Upper lobe of left lung (tissue), 4 donors: ENCODE measurements at regions not wholly inside any gene's neighbourhood (a gene's known extent, or its start where the extent isn't known, plus 50 kb on each side); places are given as distances from the start of the nearest gene placed in this dataset.

Experiments used
- EP300 ChIP-seq, 4 donors: sonication (generic); formaldehyde crosslinking; IDR thresholded peaks; one replicate each; pipeline ENCODE4 v1.5.1; 2017; ENCODE audit warnings: antibody characterized with exemption in 4 of 4, control low read depth in 2 of 4
- POLR2A ChIP-seq, 4 donors: fragments of 450-650 bp; IDR thresholded peaks; one replicate each; pipeline ENCODE4 v1.5.1; 2016 to 2017; ENCODE audit warnings: antibody characterized with exemption in 4 of 4, mild to moderate bottlenecking in 2 of 4
- POLR2AphosphoS5 ChIP-seq, 2 donors: sonication (generic); formaldehyde crosslinking; IDR thresholded peaks; one replicate each; pipeline ENCODE4 v1.5.1; 2017; ENCODE audit warnings: antibody characterized with exemption in 2 of 2
- TF ChIP-seq, protein P1 (sequence below), 6 experiments: fragments of 450-650 bp in 4 of 6; fragments of 200-600 bp in 2 of 6; sonication (generic) in 2 of 6; IDR thresholded peaks; one replicate each; pipeline ENCODE4 v1.5.1; 2016 to 2019; ENCODE audit warnings: antibody characterized with exemption in 6 of 6

DNA sequence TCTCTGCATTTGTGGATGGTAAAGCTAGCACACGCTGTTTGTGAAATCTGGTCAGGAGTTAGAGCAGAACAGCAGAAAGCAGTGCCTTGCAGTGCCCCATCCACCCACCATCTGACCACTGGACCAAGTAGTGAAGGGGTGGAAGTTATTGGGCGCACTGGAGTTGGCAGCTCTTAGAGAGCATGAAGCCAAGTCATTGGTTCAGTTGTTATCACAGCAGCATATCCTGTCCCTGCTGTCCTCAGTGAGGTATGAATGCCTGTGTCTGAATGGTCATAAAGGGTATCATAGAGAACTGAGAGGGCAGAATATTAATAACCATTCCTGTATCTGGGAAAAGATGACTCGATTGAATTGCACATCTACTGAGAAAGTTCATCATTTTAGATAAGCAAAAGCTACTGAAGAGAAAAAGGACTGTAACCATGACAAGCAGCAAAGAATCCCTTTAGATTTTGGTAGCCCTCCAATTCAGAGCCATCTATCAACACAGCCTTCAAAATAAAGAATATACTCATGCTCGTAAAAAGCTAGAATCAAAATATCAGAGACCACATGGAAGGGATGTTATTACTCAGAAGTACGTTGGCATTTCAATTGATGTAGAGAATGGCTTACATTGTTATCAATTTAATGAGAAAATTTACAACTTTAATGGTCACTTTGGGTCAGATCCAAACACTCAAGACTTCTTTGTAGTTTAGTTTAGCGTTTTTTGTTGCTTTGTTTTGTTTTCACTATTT, 919.0 kb downstream of the EFNB2 start:
- TF ChIP-seq, protein P1, sequence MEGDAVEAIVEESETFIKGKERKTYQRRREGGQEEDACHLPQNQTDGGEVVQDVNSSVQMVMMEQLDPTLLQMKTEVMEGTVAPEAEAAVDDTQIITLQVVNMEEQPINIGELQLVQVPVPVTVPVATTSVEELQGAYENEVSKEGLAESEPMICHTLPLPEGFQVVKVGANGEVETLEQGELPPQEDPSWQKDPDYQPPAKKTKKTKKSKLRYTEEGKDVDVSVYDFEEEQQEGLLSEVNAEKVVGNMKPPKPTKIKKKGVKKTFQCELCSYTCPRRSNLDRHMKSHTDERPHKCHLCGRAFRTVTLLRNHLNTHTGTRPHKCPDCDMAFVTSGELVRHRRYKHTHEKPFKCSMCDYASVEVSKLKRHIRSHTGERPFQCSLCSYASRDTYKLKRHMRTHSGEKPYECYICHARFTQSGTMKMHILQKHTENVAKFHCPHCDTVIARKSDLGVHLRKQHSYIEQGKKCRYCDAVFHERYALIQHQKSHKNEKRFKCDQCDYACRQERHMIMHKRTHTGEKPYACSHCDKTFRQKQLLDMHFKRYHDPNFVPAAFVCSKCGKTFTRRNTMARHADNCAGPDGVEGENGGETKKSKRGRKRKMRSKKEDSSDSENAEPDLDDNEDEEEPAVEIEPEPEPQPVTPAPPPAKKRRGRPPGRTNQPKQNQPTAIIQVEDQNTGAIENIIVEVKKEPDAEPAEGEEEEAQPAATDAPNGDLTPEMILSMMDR (IDR thresholded peaks at IDR 0.05): no peak
- no peak for TF ChIP-seq POLR2A (IDR thresholded peaks at IDR 0.05)
- no peak for TF ChIP-seq EP300 (IDR thresholded peaks at IDR 0.05)
- TF ChIP-seq POLR2AphosphoS5 (IDR thresholded peaks at IDR 0.05): no peak
